ENCODE measurements at regions not wholly inside any gene's neighbourhood (a gene's known extent, or its start where the extent isn't known, plus 50 kb on each side); places are given as distances from the start of the nearest gene placed in this dataset.

DNA sequence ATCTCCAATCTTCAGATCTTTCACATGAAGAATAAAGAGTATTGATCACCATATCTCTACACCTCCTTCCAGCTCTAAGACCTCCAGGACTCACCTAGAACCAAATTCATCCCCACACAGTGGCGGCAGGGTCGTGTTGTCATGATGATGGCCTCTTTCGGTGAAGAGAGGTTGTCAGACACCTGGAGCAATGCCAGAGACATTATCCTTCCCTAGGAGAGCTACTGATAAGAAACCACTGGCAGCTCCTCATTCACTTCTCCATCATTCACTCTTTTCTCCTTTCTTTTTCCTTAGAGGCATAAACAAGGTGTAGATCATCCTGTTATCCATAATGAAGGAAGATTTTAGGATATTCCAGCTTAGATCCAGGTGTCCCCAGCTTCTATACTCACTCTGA, 197.9 kb upstream of the TNP1 start:
- Histone ChIP-seq H3K9me3 (ENCODE audit: control insufficient read depth, insufficient read depth, low read depth, low read length) (no peaks in the 10 kb centered on the region), H3K27ac (ENCODE audit: low read length) (no peak overlapping the region), H3K27me3 (ENCODE audit: control insufficient read depth, insufficient read depth, low read length) (no peaks in the 10 kb centered on the region; the same call in 1 of the 2 replicates), H3K4me1 (ENCODE audit: control insufficient read depth, insufficient read depth, low read length) (no peaks in the 10 kb centered on the region), H3K36me3 (ENCODE audit: control insufficient read depth, insufficient read depth, low read length) (no peaks in the 10 kb centered on the region), H3K4me3 (ENCODE audit: low read depth in 2 of 2, low read length in 2 of 2) (no peak overlapping the region)
- ChIA-PET POLR2A (interaction anchor here (0.6 kb wide), 1 partner anchor 9 kb away, joined by 4 read pairs; no protein-coding TSS in a partner anchor), CTCF (no interaction called here)
- DNase-seq (ENCODE audit: low read depth, low spot score) = no peak
- no peak for ATAC-seq
- intact Hi-C loops (cut with micrococcal nuclease; ENCODE audit: unreplicated experiment) = no loop called here
- BruUV-seq (replicated peaks) = no TSS peak
- in situ Hi-C loops (cut with HindIII; ENCODE audit: low pct_unique_long_range_greater_than_20kb, low sequenced_read_pairs) = no loop called here
- TF ChIP-seq, protein P1, sequence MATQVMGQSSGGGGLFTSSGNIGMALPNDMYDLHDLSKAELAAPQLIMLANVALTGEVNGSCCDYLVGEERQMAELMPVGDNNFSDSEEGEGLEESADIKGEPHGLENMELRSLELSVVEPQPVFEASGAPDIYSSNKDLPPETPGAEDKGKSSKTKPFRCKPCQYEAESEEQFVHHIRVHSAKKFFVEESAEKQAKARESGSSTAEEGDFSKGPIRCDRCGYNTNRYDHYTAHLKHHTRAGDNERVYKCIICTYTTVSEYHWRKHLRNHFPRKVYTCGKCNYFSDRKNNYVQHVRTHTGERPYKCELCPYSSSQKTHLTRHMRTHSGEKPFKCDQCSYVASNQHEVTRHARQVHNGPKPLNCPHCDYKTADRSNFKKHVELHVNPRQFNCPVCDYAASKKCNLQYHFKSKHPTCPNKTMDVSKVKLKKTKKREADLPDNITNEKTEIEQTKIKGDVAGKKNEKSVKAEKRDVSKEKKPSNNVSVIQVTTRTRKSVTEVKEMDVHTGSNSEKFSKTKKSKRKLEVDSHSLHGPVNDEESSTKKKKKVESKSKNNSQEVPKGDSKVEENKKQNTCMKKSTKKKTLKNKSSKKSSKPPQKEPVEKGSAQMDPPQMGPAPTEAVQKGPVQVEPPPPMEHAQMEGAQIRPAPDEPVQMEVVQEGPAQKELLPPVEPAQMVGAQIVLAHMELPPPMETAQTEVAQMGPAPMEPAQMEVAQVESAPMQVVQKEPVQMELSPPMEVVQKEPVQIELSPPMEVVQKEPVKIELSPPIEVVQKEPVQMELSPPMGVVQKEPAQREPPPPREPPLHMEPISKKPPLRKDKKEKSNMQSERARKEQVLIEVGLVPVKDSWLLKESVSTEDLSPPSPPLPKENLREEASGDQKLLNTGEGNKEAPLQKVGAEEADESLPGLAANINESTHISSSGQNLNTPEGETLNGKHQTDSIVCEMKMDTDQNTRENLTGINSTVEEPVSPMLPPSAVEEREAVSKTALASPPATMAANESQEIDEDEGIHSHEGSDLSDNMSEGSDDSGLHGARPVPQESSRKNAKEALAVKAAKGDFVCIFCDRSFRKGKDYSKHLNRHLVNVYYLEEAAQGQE (IDR thresholded peaks at IDR 0.05; ENCODE audit: insufficient read depth in 1 of 2, low read depth in 2 of 2, low read length in 1 of 2) = no peak
- no peak for TF ChIP-seq POLR2AphosphoS5 (IDR thresholded peaks at IDR 0.05; ENCODE audit: low read depth, low read length)
- TF ChIP-seq TCF7L2 (IDR thresholded peaks at IDR 0.05; ENCODE audit: low read depth, low read length) = no peak
- no peak for TF ChIP-seq SIN3A (IDR thresholded peaks at IDR 0.05; ENCODE audit: borderline replicate concordance, insufficient read depth, low read depth, low read length)
- TF ChIP-seq, protein P2, sequence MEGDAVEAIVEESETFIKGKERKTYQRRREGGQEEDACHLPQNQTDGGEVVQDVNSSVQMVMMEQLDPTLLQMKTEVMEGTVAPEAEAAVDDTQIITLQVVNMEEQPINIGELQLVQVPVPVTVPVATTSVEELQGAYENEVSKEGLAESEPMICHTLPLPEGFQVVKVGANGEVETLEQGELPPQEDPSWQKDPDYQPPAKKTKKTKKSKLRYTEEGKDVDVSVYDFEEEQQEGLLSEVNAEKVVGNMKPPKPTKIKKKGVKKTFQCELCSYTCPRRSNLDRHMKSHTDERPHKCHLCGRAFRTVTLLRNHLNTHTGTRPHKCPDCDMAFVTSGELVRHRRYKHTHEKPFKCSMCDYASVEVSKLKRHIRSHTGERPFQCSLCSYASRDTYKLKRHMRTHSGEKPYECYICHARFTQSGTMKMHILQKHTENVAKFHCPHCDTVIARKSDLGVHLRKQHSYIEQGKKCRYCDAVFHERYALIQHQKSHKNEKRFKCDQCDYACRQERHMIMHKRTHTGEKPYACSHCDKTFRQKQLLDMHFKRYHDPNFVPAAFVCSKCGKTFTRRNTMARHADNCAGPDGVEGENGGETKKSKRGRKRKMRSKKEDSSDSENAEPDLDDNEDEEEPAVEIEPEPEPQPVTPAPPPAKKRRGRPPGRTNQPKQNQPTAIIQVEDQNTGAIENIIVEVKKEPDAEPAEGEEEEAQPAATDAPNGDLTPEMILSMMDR (IDR thresholded peaks at IDR 0.05) = no peak

DNA sequence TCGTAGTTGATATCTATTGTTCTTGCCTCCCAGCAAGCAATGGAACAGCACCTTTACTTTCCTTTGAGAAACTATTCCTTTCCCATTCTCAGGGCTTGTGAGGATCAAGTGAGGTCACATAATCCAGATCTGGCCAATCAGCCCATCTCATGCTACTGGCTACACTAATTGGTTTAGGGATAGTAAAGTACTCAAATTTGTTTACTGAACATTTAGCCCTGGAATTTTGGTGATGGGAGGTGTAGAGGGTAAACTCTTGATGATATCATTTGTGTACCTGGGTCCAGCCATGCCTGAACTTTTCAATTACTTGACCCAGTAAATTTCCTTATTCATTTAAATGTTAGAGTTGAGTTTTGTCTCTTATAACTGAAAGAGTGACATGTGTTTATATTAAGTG, 195.8 kb upstream of the TNP1 start:
- TF ChIP-seq SIN3A (IDR thresholded peaks at IDR 0.05; ENCODE audit: borderline replicate concordance, insufficient read depth, low read depth, low read length) (no peak), POLR2AphosphoS5 (IDR thresholded peaks at IDR 0.05; ENCODE audit: low read depth, low read length) (no peak), TCF7L2 (IDR thresholded peaks at IDR 0.05; ENCODE audit: low read depth, low read length) (no peak)
- TF ChIP-seq, protein P1 (IDR thresholded peaks at IDR 0.05; ENCODE audit: insufficient read depth in 1 of 2, low read depth in 2 of 2, low read length in 1 of 2) = no peak
- TF ChIP-seq, protein P2 (IDR thresholded peaks at IDR 0.05) = no peak
- H3K36me3 ChIP-seq (ENCODE audit: control insufficient read depth, insufficient read depth, low read length) = no peaks in the 10 kb centered on the region
- ChIA-PET POLR2A (no interaction called here), CTCF (no interaction called here)
- no peaks in the 10 kb centered on the region; the same call in 1 of the 2 replicates for H3K27me3 ChIP-seq (ENCODE audit: control insufficient read depth, insufficient read depth, low read length)
- in situ Hi-C loops (cut with HindIII; ENCODE audit: low pct_unique_long_range_greater_than_20kb, low sequenced_read_pairs) = no loop called here
- H3K4me3 ChIP-seq (ENCODE audit: low read depth in 2 of 2, low read length in 2 of 2) = no peak overlapping the region
- no peaks in the 10 kb centered on the region for H3K9me3 ChIP-seq (ENCODE audit: control insufficient read depth, insufficient read depth, low read depth, low read length)
- no peaks in the 10 kb centered on the region for H3K4me1 ChIP-seq (ENCODE audit: control insufficient read depth, insufficient read depth, low read length)
- intact Hi-C loops (cut with micrococcal nuclease; ENCODE audit: unreplicated experiment) = no loop called here
- DNase-seq (ENCODE audit: low read depth, low spot score) = no peak
- no TSS peak for BruUV-seq (replicated peaks)
- H3K27ac ChIP-seq (ENCODE audit: low read length) = no peak overlapping the region
- no peak for ATAC-seq

Measured in Panc1 (cell line).